ENCODE measurements at regions not wholly inside any gene's neighbourhood (a gene's known extent, or its start where the extent isn't known, plus 50 kb on each side); places are given as distances from the start of the nearest gene placed in this dataset.

DNA sequence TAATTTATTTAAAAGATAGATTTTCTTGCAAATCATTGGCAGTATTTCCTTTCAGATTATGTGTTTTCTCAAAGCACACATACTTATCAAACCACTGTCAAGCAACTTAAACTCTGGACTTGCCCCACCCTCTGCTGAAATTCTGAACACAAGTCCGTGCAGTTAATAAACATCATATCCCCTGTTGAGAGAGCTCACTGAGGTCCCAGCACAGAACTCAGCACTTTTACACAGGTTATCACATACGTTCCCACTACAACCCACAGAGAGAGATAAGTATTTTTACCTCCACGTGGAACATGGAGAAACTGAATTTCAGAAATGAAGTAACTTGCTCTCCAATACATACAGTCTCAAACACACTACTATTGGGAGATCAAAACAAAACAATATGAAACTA is 267.6 kb upstream of the IGF1R start:
- TF ChIP-seq, protein P1, sequence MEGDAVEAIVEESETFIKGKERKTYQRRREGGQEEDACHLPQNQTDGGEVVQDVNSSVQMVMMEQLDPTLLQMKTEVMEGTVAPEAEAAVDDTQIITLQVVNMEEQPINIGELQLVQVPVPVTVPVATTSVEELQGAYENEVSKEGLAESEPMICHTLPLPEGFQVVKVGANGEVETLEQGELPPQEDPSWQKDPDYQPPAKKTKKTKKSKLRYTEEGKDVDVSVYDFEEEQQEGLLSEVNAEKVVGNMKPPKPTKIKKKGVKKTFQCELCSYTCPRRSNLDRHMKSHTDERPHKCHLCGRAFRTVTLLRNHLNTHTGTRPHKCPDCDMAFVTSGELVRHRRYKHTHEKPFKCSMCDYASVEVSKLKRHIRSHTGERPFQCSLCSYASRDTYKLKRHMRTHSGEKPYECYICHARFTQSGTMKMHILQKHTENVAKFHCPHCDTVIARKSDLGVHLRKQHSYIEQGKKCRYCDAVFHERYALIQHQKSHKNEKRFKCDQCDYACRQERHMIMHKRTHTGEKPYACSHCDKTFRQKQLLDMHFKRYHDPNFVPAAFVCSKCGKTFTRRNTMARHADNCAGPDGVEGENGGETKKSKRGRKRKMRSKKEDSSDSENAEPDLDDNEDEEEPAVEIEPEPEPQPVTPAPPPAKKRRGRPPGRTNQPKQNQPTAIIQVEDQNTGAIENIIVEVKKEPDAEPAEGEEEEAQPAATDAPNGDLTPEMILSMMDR (IDR thresholded peaks at IDR 0.05; ENCODE audit: insufficient read depth, low read depth, low read length), result no peak
- no peak for TF ChIP-seq EZH2 (IDR thresholded peaks at IDR 0.05; ENCODE audit: insufficient read depth, low read length)
